HG02678 (cell line): ENCODE measurements at regions not wholly inside any gene's neighbourhood (a gene's known extent, or its start where the extent isn't known, plus 50 kb on each side); places are given as distances from the start of the nearest gene placed in this dataset.

ENCODE experiments used
- ATAC-seq: cut with Tn5 transposase; IDR thresholded peaks from one replicate; pipeline ENCODE4 v1.9.1; 2021; ENCODE audit warnings: mild to moderate bottlenecking, moderate library complexity; ENCODE audit not compliant: unreplicated experiment

DNA sequence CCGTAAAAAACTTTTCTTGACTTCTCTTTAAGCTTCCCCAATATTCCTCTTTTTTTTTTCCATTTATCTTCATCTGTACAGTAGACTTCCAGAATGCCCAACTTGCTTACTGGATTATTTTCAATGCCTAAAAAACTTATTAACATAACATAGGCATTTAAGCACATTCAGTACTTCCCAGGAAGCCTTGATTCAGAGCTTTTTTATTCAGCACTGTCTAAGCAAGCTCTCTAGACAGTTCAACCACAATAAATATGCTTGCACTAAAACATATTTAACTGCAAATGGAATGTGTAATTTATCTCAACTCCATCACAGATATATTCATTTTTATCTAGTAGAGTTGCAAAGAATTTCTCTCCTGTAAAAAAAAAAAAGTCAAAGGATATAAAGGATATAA lies 997.8 kb downstream of the ARAP2 start:
- no peak for ATAC-seq

- no peak for ATAC-seq
Measured at GRCh38 chr4:35247047-35247446, 997.3 kb downstream of the ARAP2 start.

DNA sequence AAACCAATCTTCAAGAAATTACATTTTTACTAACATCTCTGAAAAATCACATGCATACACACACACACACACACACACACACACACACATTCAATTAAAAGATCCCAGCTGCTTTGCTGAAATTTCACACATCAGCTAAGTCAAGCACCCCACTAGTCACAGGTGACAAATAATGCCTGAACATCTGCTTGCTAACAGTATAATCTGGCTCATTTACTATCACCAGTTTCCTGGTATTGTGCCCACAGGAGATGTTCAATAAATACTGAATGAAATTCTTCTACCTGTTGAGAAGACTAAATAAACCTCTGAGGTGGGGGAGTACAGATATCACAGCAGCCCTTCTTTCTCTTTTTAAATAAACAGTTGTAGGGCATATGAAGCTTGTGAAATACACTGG lies 994.0 kb downstream of the ARAP2 start:
- no peak for ATAC-seq

GRCh38 chr4:35250761-35251160 lies 993.6 kb downstream of the ARAP2 start:
- no peak for ATAC-seq

DNA sequence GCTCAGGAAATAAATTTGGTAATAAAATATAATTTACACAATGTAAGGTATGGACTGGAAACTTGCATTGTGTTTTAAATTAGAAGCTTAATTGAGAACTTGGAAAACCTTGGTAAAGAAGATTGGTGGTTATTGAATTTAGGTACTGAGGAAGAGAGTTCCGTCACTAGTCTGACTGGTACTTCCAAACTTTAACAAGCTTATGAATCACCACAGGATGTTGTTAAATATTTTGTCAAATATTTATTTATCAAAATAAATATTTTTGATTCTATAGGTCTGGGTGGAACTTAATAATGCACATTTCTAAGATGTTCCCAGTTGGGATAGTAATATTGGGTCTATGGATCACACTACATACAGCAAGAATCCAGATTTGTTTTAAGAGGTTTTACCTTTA lies 992.2 kb downstream of the ARAP2 start:
- ATAC-seq, result no peak

- no peak for ATAC-seq
Measured at GRCh38 chr4:35252866-35253265, 991.4 kb downstream of the ARAP2 start.

- ATAC-seq, result no peak
Measured at GRCh38 chr4:35253331-35253730, 991.0 kb downstream of the ARAP2 start.

GRCh38 chr4:35286434-35286833 lies 957.9 kb downstream of the ARAP2 start:
- ATAC-seq, result no peak

DNA sequence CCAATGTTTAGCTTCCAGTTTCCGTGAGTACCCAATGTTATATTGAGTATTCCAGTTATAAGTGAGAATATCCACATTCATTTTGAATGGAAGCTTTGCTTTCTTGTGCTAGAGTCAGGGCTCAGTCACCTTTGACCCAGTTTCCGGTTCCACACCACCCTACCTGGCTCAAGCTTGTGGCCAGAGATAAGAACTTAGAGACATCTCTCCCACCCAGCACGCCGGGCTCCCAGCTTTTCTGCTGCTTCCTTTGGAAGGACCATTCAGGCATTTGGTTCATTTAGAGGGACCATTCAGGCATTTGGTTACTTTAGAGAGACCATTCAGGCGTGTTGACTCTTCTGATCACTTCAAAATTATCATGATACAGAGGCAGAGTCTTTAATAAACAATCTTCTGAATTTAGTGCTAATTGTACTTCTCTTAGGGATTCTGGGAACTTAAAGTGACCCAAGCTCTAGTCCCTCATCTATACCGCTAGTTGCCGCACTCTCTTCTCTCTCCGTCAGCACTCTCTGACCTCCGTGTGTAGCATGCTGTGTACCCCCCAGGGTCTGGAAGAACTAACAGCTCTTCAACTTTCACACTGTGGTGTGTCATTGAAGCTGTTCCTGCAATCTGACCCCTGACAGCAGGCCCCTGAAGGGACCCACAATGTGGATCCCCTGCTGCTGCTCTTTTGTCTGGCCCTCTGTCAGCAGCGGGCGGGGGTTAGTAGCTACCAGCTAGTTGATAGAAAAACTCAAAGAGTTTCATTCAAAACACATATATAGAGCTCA lies 943.1 kb downstream of the ARAP2 start:
- no peak for ATAC-seq

DNA sequence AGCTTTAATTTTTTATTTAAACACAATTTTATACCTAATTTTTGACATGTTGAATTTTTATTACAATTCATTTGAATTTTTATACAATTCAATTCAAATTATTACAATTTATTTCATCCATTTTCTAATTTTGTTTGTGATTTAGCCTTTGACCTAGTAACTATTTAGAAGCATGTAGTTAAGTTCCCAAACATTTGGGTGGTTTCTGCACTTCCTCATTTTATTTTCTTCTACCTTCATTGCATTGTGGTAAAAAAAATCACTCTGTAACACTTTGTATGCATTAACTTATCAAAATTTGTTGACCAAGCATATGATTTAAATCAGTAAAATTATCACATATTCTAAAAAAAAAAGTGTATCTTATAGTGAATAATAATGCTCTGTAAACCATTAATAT lies 928.9 kb downstream of the ARAP2 start:
- no peak for ATAC-seq

DNA sequence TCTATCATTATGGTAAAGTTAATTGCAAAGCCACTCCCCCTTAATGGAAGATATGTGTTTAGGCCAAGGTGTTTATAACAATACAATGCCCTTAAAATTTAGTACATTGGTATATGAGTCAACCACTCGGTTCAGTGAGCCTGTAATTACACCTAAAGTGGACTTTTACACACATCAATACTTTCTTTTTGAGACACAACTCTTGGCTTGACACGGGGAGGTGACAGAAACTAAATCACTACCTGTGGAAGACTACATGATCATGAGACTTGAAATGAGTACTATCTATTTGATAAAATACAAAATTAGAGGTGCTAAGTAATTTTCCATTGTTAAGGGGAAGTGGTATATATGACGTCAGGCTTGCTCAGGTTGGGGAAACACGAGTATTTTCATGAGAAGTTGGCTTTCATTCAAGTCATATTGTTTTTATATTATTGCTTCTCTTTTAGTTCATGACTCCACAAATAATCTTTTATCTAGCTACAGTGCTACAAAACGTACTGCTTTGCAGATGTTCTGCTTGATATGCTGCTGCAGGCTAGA lies 918.3 kb downstream of the ARAP2 start:
- no peak for ATAC-seq

GRCh38 chr4:35342833-35343232 lies 901.5 kb downstream of the ARAP2 start:
- no peak for ATAC-seq

- no peak for ATAC-seq
Measured at GRCh38 chr4:35347276-35347675, 897.0 kb downstream of the ARAP2 start.

- ATAC-seq, result no peak
Measured at GRCh38 chr4:35358001-35358584, 886.2 kb downstream of the ARAP2 start.

DNA sequence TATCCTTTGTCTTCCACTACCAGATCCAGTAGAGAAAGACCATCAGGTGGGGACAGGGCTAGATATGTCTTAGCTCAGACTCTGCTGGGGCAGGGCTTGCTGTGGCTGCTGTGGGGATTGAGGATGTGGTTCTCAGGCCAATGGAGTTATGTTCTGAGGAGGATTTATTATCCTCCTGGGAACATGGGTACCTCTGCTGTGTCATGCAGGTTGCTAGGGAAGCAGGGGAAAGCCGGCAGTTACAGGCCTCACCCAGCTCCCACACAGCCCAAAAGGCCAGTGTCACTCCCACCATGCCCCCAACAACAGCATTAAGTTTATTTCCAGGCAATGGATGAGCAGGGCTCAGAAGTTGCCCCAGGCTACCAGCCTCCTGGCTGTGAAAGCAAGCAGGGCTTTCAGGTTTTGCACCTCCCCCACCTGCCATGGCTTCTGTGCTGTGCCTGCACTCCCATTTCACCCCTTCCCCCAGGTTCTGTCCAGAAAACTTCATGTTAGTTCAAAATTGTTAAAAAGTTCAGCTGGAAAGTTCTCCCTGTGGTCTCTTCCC lies 879.9 kb downstream of the ARAP2 start:
- ATAC-seq, result no peak

GRCh38 chr4:35365186-35365585 lies 879.1 kb downstream of the ARAP2 start:
- ATAC-seq, result no peak

DNA sequence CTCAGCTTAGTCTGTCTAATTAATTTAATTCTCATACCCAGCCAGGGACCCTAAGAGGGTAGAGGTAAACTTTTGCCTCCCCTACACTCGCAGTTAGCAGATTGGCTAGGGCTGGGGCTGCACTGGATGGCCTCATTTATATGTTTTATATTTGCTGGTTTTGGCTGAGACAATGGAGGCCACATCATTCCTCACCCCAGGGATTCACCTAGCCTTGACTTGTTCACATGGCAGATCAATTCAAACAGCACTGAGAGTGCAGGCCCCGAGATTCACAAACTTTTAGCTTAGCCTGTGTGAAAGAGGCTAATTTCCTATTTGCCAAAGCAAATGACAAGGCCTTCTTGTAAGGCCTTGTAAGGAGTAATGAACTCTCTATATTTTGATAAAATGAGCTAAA lies 844.4 kb downstream of the ARAP2 start:
- no peak for ATAC-seq

DNA sequence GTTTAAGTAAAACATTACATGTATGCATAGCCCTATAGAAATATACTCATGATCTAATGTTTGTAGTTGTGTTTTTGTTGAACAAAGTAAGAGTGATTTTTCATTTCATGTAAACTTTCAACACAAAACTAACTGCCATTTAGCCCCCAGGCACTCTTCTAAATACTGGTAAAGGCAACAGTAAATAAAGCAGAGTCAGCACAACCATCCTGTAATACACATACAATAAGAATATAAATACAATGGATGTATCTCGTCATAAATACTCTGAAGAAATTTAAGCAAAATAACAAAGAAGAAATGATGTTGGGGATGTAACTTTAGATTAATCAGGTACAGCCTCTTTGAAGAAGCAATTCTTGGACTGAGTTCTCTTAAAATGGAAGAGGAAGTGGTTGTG lies 821.2 kb downstream of the ARAP2 start:
- no peak for ATAC-seq

GRCh38 chr4:35447474-35447873 lies 796.8 kb downstream of the ARAP2 start:
- ATAC-seq, result no peak

DNA sequence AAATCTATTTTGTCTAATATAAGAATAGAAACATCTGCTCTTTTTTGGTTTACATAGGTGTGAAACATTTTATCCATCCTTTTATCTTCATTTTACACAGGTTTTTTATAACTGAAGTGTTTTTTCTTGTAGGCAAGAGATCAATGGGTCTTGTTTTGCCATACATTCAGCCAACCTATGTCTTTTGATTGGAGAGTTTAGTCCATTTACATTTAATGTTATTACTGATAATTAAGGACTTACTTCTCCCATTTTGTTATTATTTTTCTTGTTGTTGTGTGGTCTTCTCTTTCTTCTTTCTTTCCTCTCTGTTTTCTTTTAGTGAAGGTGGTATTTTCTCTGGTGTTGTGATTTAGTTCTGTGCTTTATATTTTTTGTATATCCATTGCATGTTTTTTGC lies 785.3 kb downstream of the ARAP2 start:
- no peak for ATAC-seq

GRCh38 chr4:35461931-35462659 lies 782.2 kb downstream of the ARAP2 start:
- ATAC-seq, result no peak
